K562 (cell line): ENCODE measurements at regions not wholly inside any gene's neighbourhood (a gene's known extent, or its start where the extent isn't known, plus 50 kb on each side); places are given as distances from the start of the nearest gene placed in this dataset.
"Not testable (repeated sequence)": the region's sequence is repeated elsewhere in the genome, so short reads cannot be mapped to it uniquely, and the experiment has no call there.

Source experiments
- ATAC-seq: fragments of 200-7000 bp; cut with Tn5 transposase; 3 replicates; pipeline ENCODE4 v1.9.1; 2020; ENCODE audit warnings: moderate library complexity
- BruUV-seq: library from RNA; stranded (reverse); fragments of 400-500 nt; replicated peaks from 2 replicates; lab custom pipeline; 2021; lab: Mats Ljungman, UMichigan
- CTCF ChIA-PET: fragments of 300-600 bp; formaldehyde crosslinking; extraction: SDS; loops from one replicate; lab custom pipeline; 2021; ENCODE audit warnings: low intra/inter-chr PET ratio; lab: Yijun Ruan, JAX
- POLR2A ChIA-PET: fragments of 300-600, 350-650 bp; sonication (Branson Sonifier 250); formaldehyde crosslinking; extraction: SDS; loops from one replicate; lab custom pipeline; 2021; ENCODE audit warnings: antibody characterized with exemption, inconsistent platforms; lab: Yijun Ruan, JAX
- DNase-seq, 4 experiments: peaks; one replicate each; pipeline versions ENCODE4 v3.0.0 to v3.0.0-alpha.2; 2011 to 2018; ENCODE audit warnings: low spot score in 3 of 4, mixed read lengths in 3 of 4; ENCODE audit errors: extremely low read depth in 1 of 4
- FAIRE-seq: peaks from 2 replicates; lab custom pipeline; 2011; peaks lifted over from hg19 to GRCh38; lab: Jason Lieb, UNC
- H2AFZ ChIP-seq: 2 replicates; pipeline ENCODE4 v1.6.0; 2011; ENCODE audit warnings: low read depth, low read length, control low read depth, inconsistent platforms
- H3K27ac ChIP-seq: fragments of 200-600 bp; 3 replicates; pipeline ENCODE4 v1.8.0; 2011; ENCODE audit warnings: low read depth, mild to moderate bottlenecking, control low read depth, inconsistent platforms, low read length, moderate library complexity, mixed read lengths; ENCODE audit errors: extremely low read depth
- H3K27me3 ChIP-seq, 2 experiments: fragments of 300-600 bp in 1 of 2; 2 replicates in 1 of 2; 3 replicates in 1 of 2; pipeline versions ENCODE4 v1.6.0 to v1.8.0; 2011; ENCODE audit warnings: inconsistent platforms in 2 of 2, low read length in 2 of 2, mild to moderate bottlenecking in 1 of 2, mixed read lengths in 1 of 2, moderate library complexity in 1 of 2; ENCODE audit not compliant: control insufficient read depth in 2 of 2, insufficient read depth in 2 of 2
- H3K36me3 ChIP-seq: fragments of 300-600 bp; 3 replicates; pipeline ENCODE4 v1.8.0; 2011; ENCODE audit warnings: mild to moderate bottlenecking, low read length, inconsistent platforms; ENCODE audit not compliant: control insufficient read depth, insufficient read depth
- H3K4me1 ChIP-seq, 2 experiments: fragments of 200-600 bp in 1 of 2; replicated peaks in 1 of 2; 2 replicates in 1 of 2; 3 replicates in 1 of 2; pipeline versions ENCODE4 v1.5.1 to v1.8.0; 2011; ENCODE audit warnings: inconsistent platforms in 2 of 2, low read length in 2 of 2, mild to moderate bottlenecking in 1 of 2, mixed read lengths in 1 of 2, moderate library complexity in 1 of 2; ENCODE audit not compliant: control insufficient read depth in 2 of 2, insufficient read depth in 2 of 2
- H3K4me2 ChIP-seq: 2 replicates; pipeline ENCODE4 v1.6.1; 2011; ENCODE audit warnings: low read length, control low read depth, inconsistent platforms, mixed read lengths; ENCODE audit not compliant: insufficient read depth
- H3K4me3 ChIP-seq: fragments of 200-600 bp; sonication (generic), shearing (Covaris generic); 2 replicates; pipeline ENCODE4 v1.5.1; 2016; ENCODE audit warnings: control low read depth, inconsistent platforms
- H3K79me2 ChIP-seq: fragments of 200-600 bp; 3 replicates; pipeline ENCODE4 v1.8.0; 2011; ENCODE audit warnings: low read length, inconsistent platforms; ENCODE audit not compliant: control insufficient read depth, insufficient read depth
- H3K9ac ChIP-seq, 2 experiments: 2 replicates each; pipeline versions ENCODE4 v1.6.0 to v1.6.1; 2011; ENCODE audit warnings: low read depth in 2 of 2, low read length in 2 of 2, control low read depth in 1 of 2, inconsistent platforms in 1 of 2, mild to moderate bottlenecking in 1 of 2, mixed read lengths in 1 of 2; ENCODE audit not compliant: insufficient read depth in 1 of 2
- H3K9me1 ChIP-seq: one replicate; pipeline ENCODE4 v1.6.0; 2011; ENCODE audit warnings: inconsistent platforms, mild to moderate bottlenecking, low read length, moderate library complexity; ENCODE audit not compliant: control insufficient read depth, insufficient read depth
- H3K9me3 ChIP-seq: replicated peaks from 2 replicates; pipeline ENCODE4 v1.5.1; 2011; ENCODE audit warnings: low read depth, low read length, inconsistent platforms; ENCODE audit not compliant: control insufficient read depth, insufficient read depth
- H4K20me1 ChIP-seq: replicated peaks from 2 replicates; pipeline ENCODE4 v1.6.1; 2011; ENCODE audit warnings: low read length, inconsistent platforms, mixed read lengths; ENCODE audit not compliant: control insufficient read depth, insufficient read depth
- CHD7 ChIP-seq: fragments of 200-600 bp; sonication (generic); IDR thresholded peaks from one replicate; pipeline ENCODE4 v1.6.1; 2012; ENCODE audit warnings: mild to moderate bottlenecking, low read depth, low read length, inconsistent platforms
- WGBS: fragments of 100-300 bp; shearing (Covaris generic); methylation state at CpG from one replicate; pipeline ENCODE4 v1.1.6; 2016; ENCODE audit warnings: low coverage, mixed read lengths; ENCODE audit not compliant: insufficient coverage; ENCODE audit errors: missing lambda C conversion rate; 5-methylcytosine and 5-hydroxymethylcytosine counted together
- in situ Hi-C: fragments of 300-500 bp; cut with MboI; formaldehyde crosslinking; loops from 4 replicates; pipeline ENCODE4 v1.15.0; 2018; ENCODE audit warnings: inconsistent platforms, mixed read lengths
- intact Hi-C: fragments of 100-400 bp; cut with micrococcal nuclease; formaldehyde crosslinking; loops from 2 replicates; pipeline ENCODE4 v1.14.2; 2022

- H3K27ac ChIP-seq, H4K20me1 ChIP-seq, H3K9me1 ChIP-seq, CTCF ChIA-PET, H3K9me3 ChIP-seq, H3K36me3 ChIP-seq, H3K4me1 ChIP-seq, H2AFZ ChIP-seq, intact Hi-C loops, H3K9ac ChIP-seq, DNase-seq, H3K4me3 ChIP-seq, in situ Hi-C loops, H3K79me2 ChIP-seq, FAIRE-seq, H3K4me2 ChIP-seq, BruUV-seq, ATAC-seq: not testable (repeated sequence)
- POLR2A ChIA-PET: interaction anchor here (0.8 kb wide), 1 partner anchor 9 kb away, joined by 3 read pairs; no protein-coding TSS in a partner anchor
- 0% methylated on average over 4 of the region's 4 CpGs for WGBS
- peaks cover 10 to 20% of the 10 kb centered on the region in 2 experiments; a peak in 4 of 5 replicates for H3K27me3 ChIP-seq
Measured at GRCh38 chr1:41308520-41308919, 52.7 kb upstream of the FOXO6 start.

- Histone ChIP-seq H3K4me3 (no peak overlapping the region), H2AFZ (no peak overlapping the region), H3K27ac (no peak overlapping the region), H4K20me1 (no peaks in the 10 kb centered on the region), H3K79me2 (no peaks in the 10 kb centered on the region), H3K4me2 (no peak overlapping the region), H3K27me3 (peaks cover 21 to 27% of the 10 kb centered on the region in 2 experiments; a peak in 4 of 5 replicates), H3K9me1 (no peaks in the 10 kb centered on the region), H3K9ac (no peak overlapping the region), H3K36me3 (no peaks in the 10 kb centered on the region), H3K9me3 (no peaks in the 10 kb centered on the region), H3K4me1 (no peaks in the 10 kb centered on the region)
- in situ Hi-C loops: no loop called here
- DNase-seq (no peak), ATAC-seq (no peak), FAIRE-seq (no peak)
- intact Hi-C loops: no loop called here
- POLR2A ChIA-PET: no interaction called here
- WGBS: 1% methylated on average over 6 of the region's 6 CpGs
- CTCF ChIA-PET: no interaction called here
- BruUV-seq: no TSS peak
- no peak for TF ChIP-seq CHD7
Measured at GRCh38 chr1:41305576-41306363, 55.5 kb upstream of the FOXO6 start.
